H1 (cell line): ENCODE measurements at regions not wholly inside any gene's neighbourhood (a gene's known extent, or its start where the extent isn't known, plus 50 kb on each side); places are given as distances from the start of the nearest gene placed in this dataset.

Experiments
- CTCF ChIP-seq, 3 experiments: IDR thresholded peaks; 1 replicate in 2 of 3; 2 replicates in 1 of 3; pipeline versions ENCODE4 v1.5.1 to v1.6.1; 2011; ENCODE audit warnings: low read length in 3 of 3, mild to moderate bottlenecking in 3 of 3, inconsistent platforms in 2 of 3, low read depth in 1 of 3, moderate library complexity in 1 of 3; ENCODE audit not compliant: insufficient read depth in 1 of 3; ENCODE audit errors: control extremely low read depth in 1 of 3
- GABPA ChIP-seq: IDR thresholded peaks from 2 replicates; pipeline ENCODE4 v1.6.1; 2011; ENCODE audit warnings: mild to moderate bottlenecking, low read length, moderate library complexity, borderline replicate concordance; ENCODE audit not compliant: insufficient read depth
- MAX ChIP-seq: IDR thresholded peaks from 2 replicates; pipeline ENCODE4 v1.6.1; 2012; ENCODE audit warnings: inconsistent platforms
- POLR2AphosphoS5 ChIP-seq: IDR thresholded peaks from 2 replicates; pipeline ENCODE4 v1.6.1; 2011; ENCODE audit warnings: low read depth, low read length
- RNF2 ChIP-seq: fragments of 200-900, 300-1000 bp; sonication (generic); IDR thresholded peaks from 2 replicates; pipeline ENCODE4 v1.7.1; 2016; ENCODE audit warnings: borderline replicate concordance, low read depth, mild to moderate bottlenecking, antibody characterized with exemption, low read length; ENCODE audit not compliant: poor library complexity, severe bottlenecking; ENCODE audit errors: missing control alignments
- SP4 ChIP-seq: IDR thresholded peaks from 2 replicates; pipeline ENCODE4 v1.6.1; 2012; ENCODE audit warnings: low read length, inconsistent platforms
- SUZ12 ChIP-seq: fragments of 200-600 bp; sonication (generic); IDR thresholded peaks from 2 replicates; pipeline ENCODE4 v1.6.1; 2012; ENCODE audit warnings: mild to moderate bottlenecking, inconsistent platforms, low read length, moderate library complexity, mixed read lengths
- TEAD4 ChIP-seq: IDR thresholded peaks from 2 replicates; pipeline ENCODE4 v1.6.1; 2012; ENCODE audit warnings: low read depth, low read length, inconsistent platforms, mixed read lengths

DNA sequence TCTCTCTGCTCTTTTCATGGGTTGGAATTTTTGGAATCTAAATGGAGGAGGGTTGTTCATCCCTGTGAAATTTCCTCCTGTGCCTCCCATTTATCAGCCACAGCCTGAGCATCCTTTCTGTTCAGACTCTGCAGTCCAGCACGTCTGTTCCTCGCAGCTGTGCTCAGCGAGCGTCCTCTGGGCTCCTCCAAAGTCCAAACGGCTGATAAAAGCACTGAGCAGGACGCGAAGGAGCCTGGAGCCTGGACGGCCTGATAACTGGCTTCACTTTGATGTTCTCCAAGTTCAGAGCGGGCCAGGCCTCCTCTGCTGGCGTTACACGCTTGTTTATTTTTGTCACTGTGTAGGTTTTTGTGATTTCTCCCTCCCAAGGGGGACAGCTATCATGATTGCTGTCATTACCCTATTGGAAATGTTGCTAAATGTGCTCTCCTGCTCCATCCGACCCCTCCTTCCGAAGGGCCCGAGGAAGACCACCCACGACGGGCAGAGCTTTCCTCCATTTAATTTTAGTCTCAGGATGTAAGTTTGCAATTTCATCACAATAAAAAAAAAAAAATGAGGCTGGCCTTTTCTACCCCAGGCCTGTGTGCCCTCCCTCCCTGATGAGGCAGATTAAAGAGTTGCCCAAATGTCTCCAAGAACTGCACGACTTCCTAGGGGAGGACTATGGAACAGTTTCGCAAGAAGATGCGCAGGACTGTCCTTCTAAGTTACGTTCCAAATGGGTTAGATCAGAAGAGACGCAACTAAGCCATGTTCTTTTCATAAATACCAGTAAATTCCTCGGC lies 290.5 kb upstream of the FOXF1 start:
- TF ChIP-seq GABPA (no peak), RNF2 (no peak), POLR2AphosphoS5 (no peak), MAX (no peak), CTCF (IDR thresholded peaks at IDR 0.05; ENCODE audit: control extremely low read depth in 1 of 3, insufficient read depth in 1 of 3, low read depth in 1 of 3, low read length in 3 of 3) (no peak), SP4 (no peak), TEAD4 (no peak), SUZ12 (no peak)
